ENCODE measurements at regions not wholly inside any gene's neighbourhood (a gene's known extent, or its start where the extent isn't known, plus 50 kb on each side); places are given as distances from the start of the nearest gene placed in this dataset.

- TF ChIP-seq EZH2phosphoT487 (IDR thresholded peaks at IDR 0.05; ENCODE audit: insufficient read depth, low read depth) (no peak), EZH2 (IDR thresholded peaks at IDR 0.05; ENCODE audit: insufficient read depth, poor library complexity, severe bottlenecking) (no peak)
- in situ Hi-C loops (cut with MboI), result no loop called here
- Histone ChIP-seq H4K20me1 (ENCODE audit: insufficient read depth) (no peaks in the 10 kb centered on the region), H3K9me3 (ENCODE audit: low read depth) (no peaks in the 10 kb centered on the region), H3K4me3 (no peak overlapping the region), H3K27ac (no peak overlapping the region), H3K9ac (no peak overlapping the region), H3F3A (ENCODE audit: insufficient read depth) (no peaks in the 10 kb centered on the region), H3K4me2 (ENCODE audit: unreplicated experiment) (no peak overlapping the region), H3K36me3 (ENCODE audit: low read depth) (no peaks in the 10 kb centered on the region), H2AFZ (no peak overlapping the region), H3K27me3 (replicated peaks; ENCODE audit: insufficient read depth) (no peaks in the 10 kb centered on the region), H3K79me2 (ENCODE audit: insufficient read depth) (no peaks in the 10 kb centered on the region), H3K4me1 (ENCODE audit: insufficient read depth) (no peaks in the 10 kb centered on the region), H3K9me2 (ENCODE audit: insufficient read depth) (no peaks in the 10 kb centered on the region)
- no peak for DNase-seq
- WGBS, 2 experiments (ENCODE audit: low coverage in 1 of 2, low lambda C conversion rate in 2 of 2, missing lambda C conversion rate in 2 of 2), result 0% methylated on average over 1 of the region's 1 CpG
Observed at GRCh38 chr7:118060692-118061091, 123.3 kb upstream of the LSM8 start.

DNA sequence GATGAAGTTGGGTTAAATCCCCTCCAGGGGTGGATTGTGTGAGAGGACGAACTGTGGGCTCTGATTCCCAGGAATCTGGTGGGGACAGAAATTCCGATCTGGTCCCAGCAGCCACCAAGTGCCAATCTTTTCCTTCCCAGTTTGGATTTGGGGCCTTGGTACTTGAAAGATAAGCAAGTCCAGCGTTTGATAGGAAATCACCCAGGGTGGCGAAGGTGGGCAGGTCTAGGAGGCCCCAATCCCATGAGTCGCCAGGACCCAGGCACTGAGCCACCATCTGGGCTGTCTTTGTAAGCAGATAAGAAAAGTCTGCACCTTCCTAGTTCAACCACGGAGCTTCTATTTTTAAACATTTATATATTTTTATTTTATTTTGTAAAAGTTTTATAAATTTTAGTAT is 122.6 kb upstream of the LSM8 start:
- no peak for DNase-seq
- H3F3A ChIP-seq (ENCODE audit: insufficient read depth), result no peaks in the 10 kb centered on the region
- H3K27me3 ChIP-seq (replicated peaks; ENCODE audit: insufficient read depth), result no peaks in the 10 kb centered on the region
- TF ChIP-seq EZH2 (IDR thresholded peaks at IDR 0.05; ENCODE audit: insufficient read depth, poor library complexity, severe bottlenecking) (no peak), EZH2phosphoT487 (IDR thresholded peaks at IDR 0.05; ENCODE audit: insufficient read depth, low read depth) (no peak)
- no peak overlapping the region for H3K27ac ChIP-seq
- no peak overlapping the region for H3K9ac ChIP-seq
- H3K4me2 ChIP-seq (ENCODE audit: unreplicated experiment), result no peak overlapping the region
- no peaks in the 10 kb centered on the region for H3K79me2 ChIP-seq (ENCODE audit: insufficient read depth)
- in situ Hi-C loops (cut with MboI), result no loop called here
- no peaks in the 10 kb centered on the region for H3K36me3 ChIP-seq (ENCODE audit: low read depth)
- H3K9me2 ChIP-seq (ENCODE audit: insufficient read depth), result no peaks in the 10 kb centered on the region
- no peak overlapping the region for H3K4me3 ChIP-seq
- no peaks in the 10 kb centered on the region for H3K9me3 ChIP-seq (ENCODE audit: low read depth)
- H3K4me1 ChIP-seq (ENCODE audit: insufficient read depth), result no peaks in the 10 kb centered on the region
- no peak overlapping the region for H2AFZ ChIP-seq
- H4K20me1 ChIP-seq (ENCODE audit: insufficient read depth), result no peaks in the 10 kb centered on the region
- 9 to 13% methylated on average over 6 of the region's 6 CpGs for WGBS, 2 experiments (ENCODE audit: low coverage in 1 of 2, low lambda C conversion rate in 2 of 2, missing lambda C conversion rate in 2 of 2)

GRCh38 chr7:118072893-118073674 is 110.9 kb upstream of the LSM8 start:
- no peaks in the 10 kb centered on the region for H4K20me1 ChIP-seq (ENCODE audit: insufficient read depth)
- 14 to 15% methylated on average over 5 of the region's 5 CpGs for WGBS, 2 experiments (ENCODE audit: low coverage in 1 of 2, low lambda C conversion rate in 2 of 2, missing lambda C conversion rate in 2 of 2)
- H3K4me2 ChIP-seq (ENCODE audit: unreplicated experiment), result no peak overlapping the region
- no peaks in the 10 kb centered on the region for H3K9me2 ChIP-seq (ENCODE audit: insufficient read depth)
- no peaks in the 10 kb centered on the region for H3K79me2 ChIP-seq (ENCODE audit: insufficient read depth)
- no peak overlapping the region for H3K4me3 ChIP-seq
- no peak overlapping the region for H3K9ac ChIP-seq
- no peak overlapping the region for H2AFZ ChIP-seq
- no peaks in the 10 kb centered on the region for H3K4me1 ChIP-seq (ENCODE audit: insufficient read depth)
- H3K27ac ChIP-seq, result no peak overlapping the region
- TF ChIP-seq EZH2 (IDR thresholded peaks at IDR 0.05; ENCODE audit: insufficient read depth, poor library complexity, severe bottlenecking), result no peak
- no peak for TF ChIP-seq EZH2phosphoT487 (IDR thresholded peaks at IDR 0.05; ENCODE audit: insufficient read depth, low read depth)
- no peaks in the 10 kb centered on the region for H3K27me3 ChIP-seq (replicated peaks; ENCODE audit: insufficient read depth)
- no peaks in the 10 kb centered on the region for H3F3A ChIP-seq (ENCODE audit: insufficient read depth)
- DNase-seq, result no peak
- no peaks in the 10 kb centered on the region for H3K9me3 ChIP-seq (ENCODE audit: low read depth)
- H3K36me3 ChIP-seq (ENCODE audit: low read depth), result no peaks in the 10 kb centered on the region
- in situ Hi-C loops (cut with MboI), result no loop called here

GRCh38 chr7:118075936-118076335 is 108.0 kb upstream of the LSM8 start:
- Histone ChIP-seq H3F3A (ENCODE audit: insufficient read depth) (no peaks in the 10 kb centered on the region), H3K27ac (no peak overlapping the region), H3K9me3 (ENCODE audit: low read depth) (no peaks in the 10 kb centered on the region), H4K20me1 (ENCODE audit: insufficient read depth) (no peaks in the 10 kb centered on the region), H3K4me1 (ENCODE audit: insufficient read depth) (no peaks in the 10 kb centered on the region), H3K4me2 (ENCODE audit: unreplicated experiment) (no peak overlapping the region), H3K36me3 (ENCODE audit: low read depth) (no peaks in the 10 kb centered on the region), H3K79me2 (ENCODE audit: insufficient read depth) (no peaks in the 10 kb centered on the region), H3K4me3 (no peak overlapping the region), H2AFZ (no peak overlapping the region), H3K9me2 (ENCODE audit: insufficient read depth) (peaks cover 3% of the 10 kb centered on the region; the same call in 1 of the 2 replicates), H3K9ac (no peak overlapping the region), H3K27me3 (replicated peaks; ENCODE audit: insufficient read depth) (no peaks in the 10 kb centered on the region)
- WGBS, 2 experiments (ENCODE audit: low coverage in 1 of 2, low lambda C conversion rate in 2 of 2, missing lambda C conversion rate in 2 of 2), result 21 to 40% methylated on average over 2 of the region's 2 CpGs
- TF ChIP-seq EZH2 (IDR thresholded peaks at IDR 0.05; ENCODE audit: insufficient read depth, poor library complexity, severe bottlenecking), result no peak
- TF ChIP-seq EZH2phosphoT487 (IDR thresholded peaks at IDR 0.05; ENCODE audit: insufficient read depth, low read depth), result no peak
- in situ Hi-C loops (cut with MboI), result no loop called here
- DNase-seq, result no peak

Measured in GM23248 (cell line).